Spleen (tissue), 3 donors: ENCODE measurements at regions not wholly inside any gene's neighbourhood (a gene's known extent, or its start where the extent isn't known, plus 50 kb on each side); places are given as distances from the start of the nearest gene placed in this dataset.

Experiments used
- POLR2A ChIP-seq, 3 donors: fragments of 450-650 bp; IDR thresholded peaks; one replicate each; pipeline ENCODE4 v1.5.1; 2017; ENCODE audit warnings: antibody characterized with exemption in 3 of 3, mild to moderate bottlenecking in 1 of 3
- POLR2AphosphoS5 ChIP-seq, 3 donors: sonication (generic); formaldehyde crosslinking; IDR thresholded peaks; one replicate each; pipeline ENCODE4 v1.5.1; 2017; ENCODE audit warnings: antibody characterized with exemption in 3 of 3

DNA sequence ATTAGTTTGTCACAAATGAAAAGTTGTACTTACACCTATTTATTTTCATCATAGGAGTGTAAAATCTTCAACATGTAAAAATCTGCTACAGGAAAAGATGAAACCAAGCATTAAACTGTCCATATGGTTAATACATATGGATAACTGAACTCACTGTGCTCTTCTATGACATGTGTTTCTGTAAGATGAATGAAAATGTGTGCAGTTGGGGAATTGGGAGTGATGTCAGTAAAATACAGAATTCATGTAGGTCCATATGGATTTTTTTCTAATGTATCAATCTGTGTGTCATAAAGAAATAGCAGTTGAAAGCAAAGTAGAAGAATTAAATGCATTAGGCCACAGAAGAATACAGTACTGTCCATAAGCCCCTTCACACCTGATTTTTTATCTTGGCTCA lies 178.4 kb upstream of the COL3A1 start:
- TF ChIP-seq POLR2A (IDR thresholded peaks at IDR 0.05) (no peak), POLR2AphosphoS5 (IDR thresholded peaks at IDR 0.05) (no peak)
